ENCODE measurements at regions not wholly inside any gene's neighbourhood (a gene's known extent, or its start where the extent isn't known, plus 50 kb on each side); places are given as distances from the start of the nearest gene placed in this dataset.

GRCh38 chr9:79247021-79247420, 324.7 kb upstream of the TLE4 start:
- H3K4me3 ChIP-seq (ENCODE audit: low read depth, low read length) = no peak overlapping the region
- no peak for DNase-seq (ENCODE audit: low read depth)
- TF ChIP-seq CTCF (IDR thresholded peaks at IDR 0.05; ENCODE audit: low read depth, low read length, missing control alignments) = no peak

GRCh38 chr9:79250806-79251205, 321.0 kb upstream of the TLE4 start:
- TF ChIP-seq CTCF (IDR thresholded peaks at IDR 0.05; ENCODE audit: low read depth, low read length, missing control alignments) = no peak
- DNase-seq (ENCODE audit: low read depth) = no peak
- no peak overlapping the region for H3K4me3 ChIP-seq (ENCODE audit: low read depth, low read length)

GRCh38 chr9:79254900-79255650, 316.7 kb upstream of the TLE4 start:
- DNase-seq (ENCODE audit: low read depth) = no peak
- no peak overlapping the region for H3K4me3 ChIP-seq (ENCODE audit: low read depth, low read length)
- peak; percentile 14 for TF ChIP-seq CTCF (IDR thresholded peaks at IDR 0.05; ENCODE audit: low read depth, low read length, missing control alignments)

GRCh38 chr9:79255651-79256260, 316.0 kb upstream of the TLE4 start:
- H3K4me3 ChIP-seq (ENCODE audit: low read depth, low read length) = no peak overlapping the region
- TF ChIP-seq CTCF (IDR thresholded peaks at IDR 0.05; ENCODE audit: low read depth, low read length, missing control alignments) = no peak
- DNase-seq (ENCODE audit: low read depth) = no peak

- no peak overlapping the region for H3K4me3 ChIP-seq (ENCODE audit: low read depth, low read length)
- no peak for TF ChIP-seq CTCF (IDR thresholded peaks at IDR 0.05; ENCODE audit: low read depth, low read length, missing control alignments)
- no peak for DNase-seq (ENCODE audit: low read depth)
Observed at GRCh38 chr9:79256691-79257213, 315.0 kb upstream of the TLE4 start.

GRCh38 chr9:79257228-79257781, 314.5 kb upstream of the TLE4 start:
- no peak overlapping the region for H3K4me3 ChIP-seq (ENCODE audit: low read depth, low read length)
- TF ChIP-seq CTCF (IDR thresholded peaks at IDR 0.05; ENCODE audit: low read depth, low read length, missing control alignments) = no peak
- no peak for DNase-seq (ENCODE audit: low read depth)
